ENCODE measurements at regions not wholly inside any gene's neighbourhood (a gene's known extent, or its start where the extent isn't known, plus 50 kb on each side); places are given as distances from the start of the nearest gene placed in this dataset.
A peak's percentile ranks its signal among the peaks of the same experiment; 100 is the strongest.

DNA sequence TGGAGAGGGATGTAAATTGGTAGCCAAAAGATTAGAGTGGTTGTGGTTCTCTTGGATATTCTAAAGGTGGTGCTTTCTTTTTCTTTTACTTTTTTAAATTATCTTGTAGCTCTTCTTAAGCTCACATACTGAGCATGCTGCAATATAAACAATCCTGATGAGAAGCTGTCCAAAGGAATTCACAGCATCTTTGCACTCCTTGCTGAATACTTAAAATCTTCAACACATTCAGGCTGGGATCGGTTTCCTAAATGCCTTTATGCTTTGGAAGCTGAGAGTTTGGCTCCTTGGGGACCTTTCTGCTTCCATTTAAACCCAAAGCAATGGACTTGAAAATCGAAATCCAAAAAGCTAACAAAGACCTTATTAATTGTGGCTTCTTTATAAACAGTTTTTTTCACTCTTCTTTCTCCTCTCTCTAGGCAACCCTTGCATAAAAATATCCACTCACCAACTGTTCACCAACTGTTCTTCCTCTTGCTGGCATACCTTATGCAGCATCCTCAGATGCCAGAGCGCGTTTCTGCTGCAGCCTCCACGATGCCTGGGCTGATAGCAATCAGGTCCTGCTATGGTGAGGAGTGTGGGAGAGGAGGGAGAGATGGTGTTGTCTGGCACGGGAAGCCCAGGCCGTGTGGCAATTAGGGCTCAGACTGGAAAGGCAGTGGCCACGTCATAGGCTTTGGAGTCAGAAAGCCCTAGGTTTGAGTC is 535.8 kb upstream of the DAB1 start:
- H3K27ac Mint-ChIP-seq: peak overlapping the region; percentile 2
- no peak for DNase-seq
- no peaks in the 10 kb centered on the region for H3K4me1 Mint-ChIP-seq
- H3K36me3 Mint-ChIP-seq (ENCODE audit: low read depth): no peaks in the 10 kb centered on the region
- TF ChIP-seq, protein P1, sequence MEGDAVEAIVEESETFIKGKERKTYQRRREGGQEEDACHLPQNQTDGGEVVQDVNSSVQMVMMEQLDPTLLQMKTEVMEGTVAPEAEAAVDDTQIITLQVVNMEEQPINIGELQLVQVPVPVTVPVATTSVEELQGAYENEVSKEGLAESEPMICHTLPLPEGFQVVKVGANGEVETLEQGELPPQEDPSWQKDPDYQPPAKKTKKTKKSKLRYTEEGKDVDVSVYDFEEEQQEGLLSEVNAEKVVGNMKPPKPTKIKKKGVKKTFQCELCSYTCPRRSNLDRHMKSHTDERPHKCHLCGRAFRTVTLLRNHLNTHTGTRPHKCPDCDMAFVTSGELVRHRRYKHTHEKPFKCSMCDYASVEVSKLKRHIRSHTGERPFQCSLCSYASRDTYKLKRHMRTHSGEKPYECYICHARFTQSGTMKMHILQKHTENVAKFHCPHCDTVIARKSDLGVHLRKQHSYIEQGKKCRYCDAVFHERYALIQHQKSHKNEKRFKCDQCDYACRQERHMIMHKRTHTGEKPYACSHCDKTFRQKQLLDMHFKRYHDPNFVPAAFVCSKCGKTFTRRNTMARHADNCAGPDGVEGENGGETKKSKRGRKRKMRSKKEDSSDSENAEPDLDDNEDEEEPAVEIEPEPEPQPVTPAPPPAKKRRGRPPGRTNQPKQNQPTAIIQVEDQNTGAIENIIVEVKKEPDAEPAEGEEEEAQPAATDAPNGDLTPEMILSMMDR (IDR thresholded peaks at IDR 0.05): no peak
- no peak overlapping the region for H3K4me3 Mint-ChIP-seq
- no peaks in the 10 kb centered on the region for H3K27me3 Mint-ChIP-seq (ENCODE audit: low read depth, poor library complexity)
- no peaks in the 10 kb centered on the region for H3K9me3 Mint-ChIP-seq

DNA sequence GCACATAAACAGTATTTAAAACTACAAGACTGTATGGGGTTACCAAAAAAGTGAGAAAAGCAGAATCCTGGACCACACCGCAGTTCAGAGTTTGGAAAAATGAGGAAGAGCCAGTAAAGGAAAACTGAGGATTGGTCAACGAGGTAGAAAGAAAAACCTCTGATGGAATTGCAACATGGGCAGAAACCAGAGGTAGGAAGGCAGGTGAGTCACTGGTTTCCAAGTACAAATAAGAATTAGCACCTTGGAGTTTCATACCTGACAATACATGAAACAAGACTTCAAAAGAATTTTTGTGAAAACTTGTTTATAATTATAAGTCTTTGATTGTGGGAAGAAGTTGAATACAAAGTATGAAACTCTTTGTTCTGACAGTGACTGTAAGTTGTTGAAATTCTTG is 533.7 kb upstream of the DAB1 start:
- H3K36me3 Mint-ChIP-seq (ENCODE audit: low read depth): no peaks in the 10 kb centered on the region
- no peaks in the 10 kb centered on the region for H3K9me3 Mint-ChIP-seq
- no peaks in the 10 kb centered on the region for H3K4me1 Mint-ChIP-seq
- H3K27ac Mint-ChIP-seq: no peak overlapping the region
- no peak overlapping the region for H3K4me3 Mint-ChIP-seq
- DNase-seq: no peak
- H3K27me3 Mint-ChIP-seq (ENCODE audit: low read depth, poor library complexity): no peaks in the 10 kb centered on the region
- TF ChIP-seq, protein P1 (IDR thresholded peaks at IDR 0.05): no peak

DNA sequence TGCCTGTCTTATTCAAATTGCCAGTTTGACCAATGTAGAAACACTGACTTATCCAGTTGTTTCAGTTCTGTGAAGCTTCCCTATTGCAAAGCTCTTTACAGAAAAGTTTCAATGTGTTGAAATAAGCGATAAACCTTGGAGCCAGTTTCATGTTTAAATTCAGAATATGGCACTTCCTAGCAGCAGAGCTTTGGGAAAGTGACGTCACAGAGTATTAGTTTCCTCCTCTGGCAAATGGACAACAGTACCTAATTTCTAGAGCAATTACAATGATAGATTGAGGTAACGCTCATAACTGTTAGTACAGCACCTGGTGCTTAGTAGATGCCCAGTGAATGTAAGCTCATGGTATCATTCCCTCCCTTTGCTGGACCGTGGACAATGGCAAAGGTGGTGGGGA is 527.5 kb upstream of the DAB1 start:
- Mint-ChIP-seq H3K36me3 (ENCODE audit: low read depth) (no peaks in the 10 kb centered on the region), H3K27ac (no peak overlapping the region), H3K9me3 (no peaks in the 10 kb centered on the region), H3K4me1 (no peaks in the 10 kb centered on the region), H3K27me3 (ENCODE audit: low read depth, poor library complexity) (peaks cover 15% of the 10 kb centered on the region), H3K4me3 (no peak overlapping the region)
- TF ChIP-seq, protein P1 (IDR thresholded peaks at IDR 0.05): no peak
- DNase-seq: no peak

DNA sequence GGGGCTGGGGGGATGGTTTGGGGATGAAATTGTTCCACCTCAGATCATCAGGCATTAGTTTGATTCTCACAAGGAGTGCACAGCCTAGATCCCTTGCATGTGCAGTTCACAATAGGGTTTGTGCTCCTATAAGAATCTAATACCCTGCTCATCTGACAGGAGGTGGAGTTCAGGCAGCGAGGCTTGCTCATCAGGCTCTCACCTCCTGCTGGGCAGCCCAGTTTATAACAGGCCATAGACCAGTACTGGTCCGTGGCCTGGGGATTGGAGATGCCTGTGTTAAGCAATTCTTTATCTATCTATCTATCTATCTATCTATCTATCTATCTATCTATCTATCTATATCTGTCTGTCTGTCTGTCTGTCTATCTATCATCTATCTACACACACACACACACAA is 525.3 kb upstream of the DAB1 start:
- Mint-ChIP-seq H3K36me3 (ENCODE audit: low read depth) (no peaks in the 10 kb centered on the region), H3K27ac (no peak overlapping the region), H3K27me3 (ENCODE audit: low read depth, poor library complexity) (peaks cover 19% of the 10 kb centered on the region), H3K4me3 (no peak overlapping the region), H3K4me1 (no peaks in the 10 kb centered on the region), H3K9me3 (no peaks in the 10 kb centered on the region)
- DNase-seq: no peak
- TF ChIP-seq, protein P1 (IDR thresholded peaks at IDR 0.05): no peak

DNA sequence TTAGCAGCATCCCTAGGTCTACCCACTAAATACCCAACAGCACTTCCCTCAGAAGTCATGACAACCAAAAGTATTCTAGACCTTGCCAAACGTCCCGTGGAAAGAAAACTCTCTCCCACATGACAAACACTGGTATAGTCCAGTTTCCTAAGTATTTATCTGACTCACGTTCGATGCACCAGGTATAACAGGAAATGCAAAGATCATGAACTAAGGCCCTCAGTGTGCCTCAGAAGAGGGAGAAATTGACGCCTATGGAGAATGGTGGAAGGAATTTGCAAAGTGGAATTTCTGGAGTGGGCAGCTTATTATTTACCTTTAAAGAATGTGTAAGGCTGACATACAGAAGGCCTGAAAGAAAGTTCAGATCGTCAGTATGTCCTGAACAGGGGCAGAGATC is 523.6 kb upstream of the DAB1 start:
- peaks cover 19% of the 10 kb centered on the region for H3K27me3 Mint-ChIP-seq (ENCODE audit: low read depth, poor library complexity)
- no peaks in the 10 kb centered on the region for H3K9me3 Mint-ChIP-seq
- no peak overlapping the region for H3K27ac Mint-ChIP-seq
- H3K4me3 Mint-ChIP-seq: no peak overlapping the region
- no peak for DNase-seq
- no peaks in the 10 kb centered on the region for H3K36me3 Mint-ChIP-seq (ENCODE audit: low read depth)
- TF ChIP-seq, protein P1 (IDR thresholded peaks at IDR 0.05): no peak
- H3K4me1 Mint-ChIP-seq: no peaks in the 10 kb centered on the region

DNA sequence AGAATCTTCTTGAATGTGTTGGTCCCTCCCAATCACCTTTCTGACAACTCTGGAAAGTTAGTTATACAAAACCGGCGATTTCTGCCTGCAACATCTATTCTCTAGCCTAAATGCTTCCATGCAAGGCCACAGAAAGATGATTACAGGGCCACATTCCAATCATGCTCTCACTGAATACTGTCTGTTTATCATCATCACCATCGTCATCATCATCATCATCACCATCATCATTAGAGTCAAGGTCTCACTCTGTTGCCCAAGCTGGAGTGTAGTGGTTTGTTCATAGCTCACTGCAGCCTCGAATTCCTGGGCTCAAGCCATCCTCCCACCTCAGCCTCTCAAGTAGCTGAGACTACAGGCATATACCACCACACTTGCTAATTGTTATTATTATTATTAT is 521.2 kb upstream of the DAB1 start:
- peaks cover 12% of the 10 kb centered on the region for H3K27me3 Mint-ChIP-seq (ENCODE audit: low read depth, poor library complexity)
- DNase-seq: no peak
- TF ChIP-seq, protein P1 (IDR thresholded peaks at IDR 0.05): no peak
- H3K36me3 Mint-ChIP-seq (ENCODE audit: low read depth): no peaks in the 10 kb centered on the region
- H3K4me1 Mint-ChIP-seq: no peaks in the 10 kb centered on the region
- H3K27ac Mint-ChIP-seq: no peak overlapping the region
- no peak overlapping the region for H3K4me3 Mint-ChIP-seq
- H3K9me3 Mint-ChIP-seq: no peaks in the 10 kb centered on the region

All from nephron progenitor cell (in vitro differentiated cells).